Endothelial cell (in vitro differentiated cells): ENCODE measurements at regions not wholly inside any gene's neighbourhood (a gene's known extent, or its start where the extent isn't known, plus 50 kb on each side); places are given as distances from the start of the nearest gene placed in this dataset.

ENCODE experiments used
- DNase-seq: peaks from one replicate; pipeline ENCODE4 v3.0.0; 2021; ENCODE audit warnings: low spot score
- H3K27ac Mint-ChIP-seq: one replicate; pipeline ENCODE4 v1.8.0; 2021; ENCODE audit warnings: mixed read lengths, inconsistent platforms; ENCODE audit not compliant: unreplicated experiment
- H3K27me3 Mint-ChIP-seq: one replicate; pipeline ENCODE4 v1.8.0; 2021; ENCODE audit warnings: mild to moderate bottlenecking, moderate library complexity, mixed read lengths, inconsistent platforms; ENCODE audit not compliant: unreplicated experiment
- H3K36me3 Mint-ChIP-seq: one replicate; pipeline ENCODE4 v1.8.0; 2021; ENCODE audit warnings: mild to moderate bottlenecking, low read depth, mixed read lengths, inconsistent platforms; ENCODE audit not compliant: unreplicated experiment
- H3K4me1 Mint-ChIP-seq: one replicate; pipeline ENCODE4 v1.8.0; 2021; ENCODE audit warnings: mild to moderate bottlenecking, mixed read lengths, inconsistent platforms; ENCODE audit not compliant: unreplicated experiment
- H3K4me3 Mint-ChIP-seq: one replicate; pipeline ENCODE4 v1.8.0; 2021; ENCODE audit warnings: mild to moderate bottlenecking, mixed read lengths, inconsistent platforms; ENCODE audit not compliant: unreplicated experiment
- H3K9me3 Mint-ChIP-seq: one replicate; pipeline ENCODE4 v1.8.0; 2021; ENCODE audit warnings: mixed read lengths, inconsistent platforms; ENCODE audit not compliant: unreplicated experiment
- TF ChIP-seq, protein P1 (sequence below): fragments of 200-600 bp; sonication (generic); IDR thresholded peaks from one replicate; pipeline ENCODE4 v1.5.0; 2021; ENCODE audit warnings: antibody characterized with exemption; ENCODE audit not compliant: unreplicated experiment

DNA sequence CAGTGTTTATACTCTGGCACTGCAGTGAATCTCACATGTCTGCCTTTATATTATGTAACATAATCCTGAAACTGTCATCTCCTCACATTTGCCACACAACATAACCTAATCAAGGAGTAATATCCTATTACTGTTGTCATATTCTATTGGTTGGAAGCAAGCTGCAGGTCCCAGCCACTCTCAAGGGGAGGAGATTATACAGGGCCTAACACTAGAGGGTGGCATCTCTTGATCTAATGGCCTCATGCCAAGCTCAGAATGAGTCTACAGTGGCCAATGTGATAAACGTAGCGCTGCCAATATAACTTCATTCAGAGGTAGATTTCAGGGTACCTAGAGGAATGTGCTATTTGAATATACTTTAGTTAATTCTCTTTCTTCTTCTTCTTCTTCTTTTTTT is 166.8 kb downstream of the BACH1 start:
- no peaks in the 10 kb centered on the region for H3K9me3 Mint-ChIP-seq
- H3K4me1 Mint-ChIP-seq: no peaks in the 10 kb centered on the region
- H3K36me3 Mint-ChIP-seq: peaks cover 5% of the 10 kb centered on the region
- no peak overlapping the region for H3K27ac Mint-ChIP-seq
- DNase-seq: no peak
- TF ChIP-seq, protein P1, sequence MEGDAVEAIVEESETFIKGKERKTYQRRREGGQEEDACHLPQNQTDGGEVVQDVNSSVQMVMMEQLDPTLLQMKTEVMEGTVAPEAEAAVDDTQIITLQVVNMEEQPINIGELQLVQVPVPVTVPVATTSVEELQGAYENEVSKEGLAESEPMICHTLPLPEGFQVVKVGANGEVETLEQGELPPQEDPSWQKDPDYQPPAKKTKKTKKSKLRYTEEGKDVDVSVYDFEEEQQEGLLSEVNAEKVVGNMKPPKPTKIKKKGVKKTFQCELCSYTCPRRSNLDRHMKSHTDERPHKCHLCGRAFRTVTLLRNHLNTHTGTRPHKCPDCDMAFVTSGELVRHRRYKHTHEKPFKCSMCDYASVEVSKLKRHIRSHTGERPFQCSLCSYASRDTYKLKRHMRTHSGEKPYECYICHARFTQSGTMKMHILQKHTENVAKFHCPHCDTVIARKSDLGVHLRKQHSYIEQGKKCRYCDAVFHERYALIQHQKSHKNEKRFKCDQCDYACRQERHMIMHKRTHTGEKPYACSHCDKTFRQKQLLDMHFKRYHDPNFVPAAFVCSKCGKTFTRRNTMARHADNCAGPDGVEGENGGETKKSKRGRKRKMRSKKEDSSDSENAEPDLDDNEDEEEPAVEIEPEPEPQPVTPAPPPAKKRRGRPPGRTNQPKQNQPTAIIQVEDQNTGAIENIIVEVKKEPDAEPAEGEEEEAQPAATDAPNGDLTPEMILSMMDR: no peak
- no peak overlapping the region for H3K4me3 Mint-ChIP-seq
- no peaks in the 10 kb centered on the region for H3K27me3 Mint-ChIP-seq

- no peaks in the 10 kb centered on the region for H3K4me1 Mint-ChIP-seq
- no peaks in the 10 kb centered on the region for H3K36me3 Mint-ChIP-seq
- peaks cover 1% of the 10 kb centered on the region for H3K27me3 Mint-ChIP-seq
- TF ChIP-seq, protein P1: no peak
- H3K4me3 Mint-ChIP-seq: no peak overlapping the region
- no peak for DNase-seq
- no peaks in the 10 kb centered on the region for H3K9me3 Mint-ChIP-seq
- H3K27ac Mint-ChIP-seq: no peak overlapping the region
These were observed 167.8 kb downstream of the BACH1 start for GRCh38 chr21:29466532-29466931.

DNA sequence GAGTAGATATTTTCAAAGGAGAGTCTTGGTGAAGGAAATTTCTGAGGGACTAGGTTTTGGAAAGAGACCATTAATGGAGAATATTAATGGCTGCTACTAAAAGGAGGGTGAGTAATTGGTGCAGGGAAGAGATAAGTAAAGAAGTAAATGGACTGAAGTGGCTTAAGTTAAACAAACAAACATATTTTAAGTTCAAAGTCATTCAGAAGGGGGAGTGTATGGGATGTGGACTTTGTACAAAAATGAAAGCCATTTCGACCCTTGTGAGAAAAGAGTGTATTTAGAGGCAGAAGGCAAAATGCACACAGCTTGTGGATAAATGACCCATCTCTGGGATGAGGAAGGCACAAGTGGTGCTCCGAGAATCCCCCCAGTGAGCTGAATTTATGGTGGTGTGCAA is 171.7 kb downstream of the BACH1 start:
- peaks cover 3% of the 10 kb centered on the region for H3K36me3 Mint-ChIP-seq
- H3K27me3 Mint-ChIP-seq: peaks cover 2% of the 10 kb centered on the region
- H3K9me3 Mint-ChIP-seq: no peaks in the 10 kb centered on the region
- no peak for DNase-seq
- no peak overlapping the region for H3K27ac Mint-ChIP-seq
- H3K4me1 Mint-ChIP-seq: peaks cover 6% of the 10 kb centered on the region
- TF ChIP-seq, protein P1: no peak
- H3K4me3 Mint-ChIP-seq: no peak overlapping the region

GRCh38 chr21:29473808-29474207 is 175.1 kb downstream of the BACH1 start:
- peaks cover 3% of the 10 kb centered on the region for H3K36me3 Mint-ChIP-seq
- no peak overlapping the region for H3K27ac Mint-ChIP-seq
- H3K4me1 Mint-ChIP-seq: peaks cover 6% of the 10 kb centered on the region
- H3K4me3 Mint-ChIP-seq: no peak overlapping the region
- TF ChIP-seq, protein P1: no peak
- H3K9me3 Mint-ChIP-seq: no peaks in the 10 kb centered on the region
- no peak for DNase-seq
- H3K27me3 Mint-ChIP-seq: peaks cover 2% of the 10 kb centered on the region

DNA sequence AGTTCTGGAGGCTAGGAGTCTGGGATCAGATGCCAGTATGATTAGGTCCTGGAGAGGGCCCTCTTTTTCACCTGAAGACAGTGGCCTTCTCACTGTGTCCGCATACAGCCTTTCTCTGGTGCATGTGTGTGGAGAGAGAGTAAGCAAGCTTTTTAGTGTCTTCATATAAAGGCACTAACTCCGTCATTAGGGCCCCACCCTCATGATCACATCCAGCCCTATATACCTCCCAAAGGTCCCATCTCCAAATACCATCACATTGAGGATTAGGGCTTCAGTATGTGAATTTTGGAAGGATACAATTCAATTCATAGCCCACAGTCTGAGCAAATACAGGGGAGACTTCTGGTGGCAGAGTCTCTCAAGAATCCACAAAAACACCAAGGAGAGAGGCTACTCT is 176.6 kb downstream of the BACH1 start:
- H3K27me3 Mint-ChIP-seq: peaks cover 2% of the 10 kb centered on the region
- TF ChIP-seq, protein P1: no peak
- peaks cover 6% of the 10 kb centered on the region for H3K4me1 Mint-ChIP-seq
- H3K9me3 Mint-ChIP-seq: no peaks in the 10 kb centered on the region
- H3K4me3 Mint-ChIP-seq: no peak overlapping the region
- no peak for DNase-seq
- peaks cover 3% of the 10 kb centered on the region for H3K36me3 Mint-ChIP-seq
- H3K27ac Mint-ChIP-seq: no peak overlapping the region
